SU-DHL-6 (cell line): ENCODE measurements at regions not wholly inside any gene's neighbourhood (a gene's known extent, or its start where the extent isn't known, plus 50 kb on each side); places are given as distances from the start of the nearest gene placed in this dataset.

Experiments used
- CTCF ChIP-seq: fragments of 200-600 bp; sonication (generic); IDR thresholded peaks from one replicate; pipeline ENCODE4 v1.5.1; 2017; ENCODE audit warnings: antibody characterized with exemption, mild to moderate bottlenecking, low read length, moderate library complexity; ENCODE audit not compliant: insufficient read depth, poor library complexity, severe bottlenecking
- EZH2phosphoT487 ChIP-seq: fragments of 200-600 bp; sonication (generic), shearing (Covaris generic); conservative IDR thresholded peaks from 2 replicates; pipeline ENCODE4 v1.6.1; 2018; ENCODE audit warnings: mild to moderate bottlenecking, antibody characterized with exemption, low read length, moderate library complexity, mixed read lengths

GRCh38 chr3:164365242-164365641, 713.1 kb downstream of the SI start:
- TF ChIP-seq CTCF, result no peak
- TF ChIP-seq EZH2phosphoT487, result no peak
